Prostate gland (tissue), 2 donors: ENCODE measurements at regions not wholly inside any gene's neighbourhood (a gene's known extent, or its start where the extent isn't known, plus 50 kb on each side); places are given as distances from the start of the nearest gene placed in this dataset.

Experiments used
- DNase-seq: peaks from one replicate; pipeline ENCODE4 v3.0.0-alpha.2; 2019; ENCODE audit warnings: low spot score
- H3K27ac ChIP-seq, 2 donors: fragments of 200-600 bp; sonication (generic); 2 replicates each; pipeline ENCODE4 v1.5.1; 2017 to 2019
- H3K27me3 ChIP-seq: fragments of 200-600 bp; sonication (generic); replicated peaks from 2 replicates; pipeline ENCODE4 v1.5.1; 2019; ENCODE audit not compliant: insufficient read depth
- H3K36me3 ChIP-seq, 2 donors: fragments of 200-600 bp; sonication (generic); 1 replicate in 1 of 2; 2 replicates in 1 of 2; pipeline versions ENCODE4 v1.5.1 to v1.8.1; 2017 to 2019
- H3K4me1 ChIP-seq: fragments of 200-600 bp; sonication (generic); replicated peaks from 2 replicates; pipeline ENCODE4 v1.5.1; 2019
- H3K4me3 ChIP-seq, 2 donors: fragments of 200-600 bp; sonication (generic); 2 replicates each; pipeline ENCODE4 v1.5.1; 2017 to 2019
- H3K9me3 ChIP-seq: fragments of 200-600 bp; sonication (generic); 2 replicates; pipeline ENCODE4 v1.5.1; 2017
- POLR2A ChIP-seq: fragments of 450-650 bp; IDR thresholded peaks from one replicate; pipeline ENCODE4 v1.6.1; 2016; ENCODE audit warnings: antibody characterized with exemption, mild to moderate bottlenecking
- POLR2AphosphoS5 ChIP-seq: sonication (generic); formaldehyde crosslinking; IDR thresholded peaks from one replicate; pipeline ENCODE4 v1.6.1; 2017; ENCODE audit warnings: antibody characterized with exemption
- WGBS: methylation state at CpG from one replicate; pipeline ENCODE4 v1.1.5; 2018; 5-methylcytosine and 5-hydroxymethylcytosine counted together
- intact Hi-C: fragments of 100-400 bp; cut with DNase I; formaldehyde crosslinking; loops from one replicate; pipeline ENCODE4 v1.14.2; 2022
- TF ChIP-seq, protein P1 (sequence below), 4 experiments: fragments of 200-600 bp in 2 of 4; fragments of 450-650 bp in 2 of 4; sonication (generic) in 2 of 4; IDR thresholded peaks; 1 replicate in 3 of 4; 2 replicates in 1 of 4; pipeline ENCODE4 v1.5.1; 2016 to 2019; ENCODE audit warnings: antibody characterized with exemption in 4 of 4, mild to moderate bottlenecking in 2 of 4, moderate library complexity in 2 of 4

- no peaks in the 10 kb centered on the region for H3K9me3 ChIP-seq
- no peaks in the 10 kb centered on the region for H3K27me3 ChIP-seq
- 96% methylated on average over 2 of the region's 2 CpGs for WGBS
- peak; percentile 15 for DNase-seq
- intact Hi-C loops: no loop called here
- no peaks in the 10 kb centered on the region for H3K36me3 ChIP-seq
- H3K27ac ChIP-seq: no peak overlapping the region
- H3K4me3 ChIP-seq: no peak overlapping the region
- H3K4me1 ChIP-seq: no peaks in the 10 kb centered on the region
- TF ChIP-seq POLR2A: no peak
- TF ChIP-seq, protein P1, sequence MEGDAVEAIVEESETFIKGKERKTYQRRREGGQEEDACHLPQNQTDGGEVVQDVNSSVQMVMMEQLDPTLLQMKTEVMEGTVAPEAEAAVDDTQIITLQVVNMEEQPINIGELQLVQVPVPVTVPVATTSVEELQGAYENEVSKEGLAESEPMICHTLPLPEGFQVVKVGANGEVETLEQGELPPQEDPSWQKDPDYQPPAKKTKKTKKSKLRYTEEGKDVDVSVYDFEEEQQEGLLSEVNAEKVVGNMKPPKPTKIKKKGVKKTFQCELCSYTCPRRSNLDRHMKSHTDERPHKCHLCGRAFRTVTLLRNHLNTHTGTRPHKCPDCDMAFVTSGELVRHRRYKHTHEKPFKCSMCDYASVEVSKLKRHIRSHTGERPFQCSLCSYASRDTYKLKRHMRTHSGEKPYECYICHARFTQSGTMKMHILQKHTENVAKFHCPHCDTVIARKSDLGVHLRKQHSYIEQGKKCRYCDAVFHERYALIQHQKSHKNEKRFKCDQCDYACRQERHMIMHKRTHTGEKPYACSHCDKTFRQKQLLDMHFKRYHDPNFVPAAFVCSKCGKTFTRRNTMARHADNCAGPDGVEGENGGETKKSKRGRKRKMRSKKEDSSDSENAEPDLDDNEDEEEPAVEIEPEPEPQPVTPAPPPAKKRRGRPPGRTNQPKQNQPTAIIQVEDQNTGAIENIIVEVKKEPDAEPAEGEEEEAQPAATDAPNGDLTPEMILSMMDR (IDR thresholded peaks at IDR 0.05): peak in 1 of 4 experiments; percentile 39
- no peak for TF ChIP-seq POLR2AphosphoS5
These were observed 338.2 kb upstream of the TLE4 start for GRCh38 chr9:79233542-79233941.

DNA sequence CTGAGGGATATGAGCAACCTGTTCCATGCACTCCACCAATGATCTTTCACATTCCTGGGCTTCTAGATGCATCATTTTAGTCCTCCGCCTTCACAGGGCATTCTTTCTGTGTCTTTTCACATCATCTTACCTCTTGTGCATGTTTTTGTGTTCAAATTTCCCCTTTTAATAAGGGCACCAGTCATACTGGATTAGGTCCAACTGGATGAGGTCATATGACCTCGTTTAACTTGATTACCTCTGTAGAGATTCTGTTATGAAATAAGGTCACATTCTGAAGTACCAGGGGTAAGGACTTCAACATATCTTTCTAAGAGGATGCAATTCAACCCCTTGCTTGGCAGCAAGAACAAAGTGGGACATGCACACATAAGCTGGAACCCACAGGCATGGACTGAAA lies 335.3 kb upstream of the TLE4 start:
- TF ChIP-seq, protein P1 (IDR thresholded peaks at IDR 0.05): no peak
- TF ChIP-seq POLR2AphosphoS5: no peak
- no peak for TF ChIP-seq POLR2A
- no peak for DNase-seq
- Histone ChIP-seq H3K4me1 (no peaks in the 10 kb centered on the region), H3K36me3 (no peaks in the 10 kb centered on the region), H3K9me3 (no peaks in the 10 kb centered on the region), H3K4me3 (no peak overlapping the region), H3K27me3 (no peaks in the 10 kb centered on the region), H3K27ac (no peak overlapping the region)
- intact Hi-C loops: no loop called here
- WGBS: 71% methylated on average over 2 of the region's 2 CpGs

DNA sequence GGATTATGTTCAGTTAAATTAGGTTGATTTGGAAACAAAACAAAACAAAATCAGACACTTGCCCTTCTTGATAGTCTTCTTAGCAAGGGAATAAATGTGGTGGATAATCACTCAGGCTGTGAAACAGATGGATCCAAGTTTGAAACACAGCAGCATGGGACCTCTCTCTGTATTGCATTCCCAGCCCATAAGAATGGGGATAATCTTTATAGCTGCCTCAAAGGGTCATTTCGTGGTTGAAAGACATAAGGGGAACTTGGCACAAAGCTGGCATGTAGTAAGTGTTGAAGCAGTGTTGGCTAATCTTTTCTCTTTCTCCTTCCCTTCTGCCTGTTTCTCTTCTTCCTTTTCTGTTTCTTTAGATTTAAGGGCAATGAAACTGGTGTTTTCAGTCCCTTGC lies 333.9 kb upstream of the TLE4 start:
- WGBS: 50% methylated on average over 1 of the region's 1 CpG
- no peak for DNase-seq
- no peak overlapping the region for H3K4me3 ChIP-seq
- no peaks in the 10 kb centered on the region for H3K36me3 ChIP-seq
- H3K27ac ChIP-seq: no peak overlapping the region
- H3K4me1 ChIP-seq: no peaks in the 10 kb centered on the region
- intact Hi-C loops: no loop called here
- no peaks in the 10 kb centered on the region for H3K27me3 ChIP-seq
- H3K9me3 ChIP-seq: no peaks in the 10 kb centered on the region
- TF ChIP-seq, protein P1 (IDR thresholded peaks at IDR 0.05): no peak
- TF ChIP-seq POLR2A: no peak

DNA sequence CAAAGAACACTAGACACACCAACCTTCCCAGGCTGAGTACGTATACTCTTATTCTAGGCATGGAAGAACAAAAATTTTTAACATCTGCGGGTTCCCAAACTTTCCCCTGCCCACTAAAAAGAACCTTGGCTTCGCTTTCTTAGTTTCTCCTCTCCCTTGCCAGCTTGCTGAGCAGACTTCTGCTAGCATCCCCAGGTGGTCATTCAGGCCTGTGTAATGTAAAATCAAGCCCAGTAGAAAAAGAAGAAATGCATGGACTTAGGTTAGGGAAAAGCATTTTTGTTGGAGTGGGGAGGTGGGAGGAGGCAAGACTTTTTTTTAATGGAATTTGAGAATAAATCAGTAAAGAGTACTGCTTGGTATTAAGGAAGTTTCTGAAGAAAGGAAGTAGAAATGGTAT lies 331.0 kb upstream of the TLE4 start:
- no peaks in the 10 kb centered on the region for H3K36me3 ChIP-seq
- H3K4me1 ChIP-seq: no peaks in the 10 kb centered on the region
- no peaks in the 10 kb centered on the region for H3K27me3 ChIP-seq
- DNase-seq: no peak
- H3K4me3 ChIP-seq: no peak overlapping the region
- H3K9me3 ChIP-seq: no peaks in the 10 kb centered on the region
- H3K27ac ChIP-seq: no peak overlapping the region
- 85% methylated on average over 3 of the region's 3 CpGs for WGBS
- TF ChIP-seq, protein P1 (IDR thresholded peaks at IDR 0.05): no peak
- TF ChIP-seq POLR2AphosphoS5 (no peak), POLR2A (no peak)
- intact Hi-C loops: no loop called here

DNA sequence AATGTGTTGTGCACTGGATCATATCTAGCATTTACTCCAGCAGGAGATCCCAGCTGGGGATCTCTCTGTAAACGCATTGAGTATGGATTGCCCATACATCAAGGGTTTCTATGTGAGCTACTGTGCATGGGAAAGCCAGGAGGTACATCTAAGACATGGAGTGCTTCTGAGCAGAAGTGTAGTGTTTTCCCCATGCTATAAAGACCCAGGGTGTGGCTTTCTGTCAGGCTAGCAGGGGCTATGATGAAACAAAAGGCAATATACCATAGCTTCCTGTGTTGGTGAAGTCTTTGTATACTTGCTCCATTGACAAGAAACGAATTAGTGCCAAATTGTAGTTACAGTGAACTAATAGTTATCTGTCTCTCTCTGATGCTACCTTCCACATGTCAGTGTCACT lies 329.3 kb upstream of the TLE4 start:
- no peak for DNase-seq
- Histone ChIP-seq H3K4me1 (no peaks in the 10 kb centered on the region), H3K27me3 (no peaks in the 10 kb centered on the region), H3K36me3 (no peaks in the 10 kb centered on the region), H3K27ac (no peak overlapping the region), H3K9me3 (no peaks in the 10 kb centered on the region), H3K4me3 (no peak overlapping the region)
- TF ChIP-seq POLR2AphosphoS5: no peak
- intact Hi-C loops: no loop called here
- 75% methylated on average over 2 of the region's 2 CpGs for WGBS

- WGBS: 63% methylated on average over 1 of the region's 1 CpG
- H3K27ac ChIP-seq: no peak overlapping the region
- no peaks in the 10 kb centered on the region for H3K9me3 ChIP-seq
- no peaks in the 10 kb centered on the region for H3K36me3 ChIP-seq
- no peak for TF ChIP-seq POLR2AphosphoS5
- TF ChIP-seq, protein P1 (IDR thresholded peaks at IDR 0.05): no peak
- no peak for TF ChIP-seq POLR2A
- no peaks in the 10 kb centered on the region for H3K4me1 ChIP-seq
- no peak for DNase-seq
- intact Hi-C loops: no loop called here
- no peaks in the 10 kb centered on the region for H3K27me3 ChIP-seq
- H3K4me3 ChIP-seq: no peak overlapping the region
These were observed 325.6 kb upstream of the TLE4 start for GRCh38 chr9:79246170-79246569.
